NB4 (cell line): ENCODE measurements at regions not wholly inside any gene's neighbourhood (a gene's known extent, or its start where the extent isn't known, plus 50 kb on each side); places are given as distances from the start of the nearest gene placed in this dataset.

ENCODE experiments used
- DNase-seq: peaks from one replicate; pipeline ENCODE4 v3.0.0; 2010; ENCODE audit warnings: low read depth
- H3K4me3 ChIP-seq: one replicate; pipeline ENCODE4 v1.5.1; 2011; ENCODE audit warnings: mild to moderate bottlenecking, low read depth, low read length, moderate library complexity
- MYC ChIP-seq: IDR thresholded peaks from 2 replicates; pipeline ENCODE4 v1.6.1; 2011; ENCODE audit warnings: low read depth, low read length
- POLR2A ChIP-seq: IDR thresholded peaks from 2 replicates; pipeline ENCODE4 v1.6.1; 2011; ENCODE audit warnings: mild to moderate bottlenecking; ENCODE audit not compliant: insufficient read length; ENCODE audit errors: extremely low read depth
- TF ChIP-seq, protein P1 (sequence below): IDR thresholded peaks from one replicate; pipeline ENCODE4 v1.5.1; 2012; ENCODE audit warnings: low read depth, low read length
- TF ChIP-seq, protein P2 (sequence below): IDR thresholded peaks from 2 replicates; pipeline ENCODE4 v1.6.1; 2011; ENCODE audit warnings: low read depth, low read length

DNA sequence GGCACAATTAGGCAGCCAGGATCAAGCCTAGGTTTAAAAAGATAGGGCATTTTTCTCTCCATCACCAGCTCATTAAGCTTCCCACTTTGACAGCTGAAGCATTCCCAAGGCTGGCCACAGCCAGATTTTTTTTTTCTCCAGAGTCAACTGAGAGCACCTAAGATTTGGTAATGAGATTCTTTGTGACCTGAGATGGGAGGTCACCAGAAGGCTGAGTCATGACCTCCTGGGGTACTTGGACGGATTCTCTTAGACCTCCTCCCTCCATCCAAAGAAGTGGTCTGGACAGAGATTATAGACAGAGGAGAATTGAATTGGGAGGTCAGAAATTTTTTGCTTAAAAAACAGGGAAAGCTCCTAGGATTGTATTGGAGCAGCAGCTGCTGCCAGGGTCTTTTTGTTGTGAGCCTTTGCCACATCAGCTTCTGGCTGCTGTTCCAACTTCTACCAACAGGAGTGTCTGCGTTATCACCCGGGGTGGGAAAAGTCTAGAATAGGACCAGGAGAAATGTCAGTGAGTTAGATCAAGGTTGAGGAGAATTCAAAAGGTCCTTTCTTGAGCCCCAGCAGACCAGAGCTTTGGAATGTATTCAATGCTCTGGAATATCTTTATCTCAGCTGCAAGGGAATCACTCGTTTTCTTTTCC is 221.2 kb upstream of the N4BP1 start:
- no peak overlapping the region for H3K4me3 ChIP-seq
- TF ChIP-seq, protein P1, sequence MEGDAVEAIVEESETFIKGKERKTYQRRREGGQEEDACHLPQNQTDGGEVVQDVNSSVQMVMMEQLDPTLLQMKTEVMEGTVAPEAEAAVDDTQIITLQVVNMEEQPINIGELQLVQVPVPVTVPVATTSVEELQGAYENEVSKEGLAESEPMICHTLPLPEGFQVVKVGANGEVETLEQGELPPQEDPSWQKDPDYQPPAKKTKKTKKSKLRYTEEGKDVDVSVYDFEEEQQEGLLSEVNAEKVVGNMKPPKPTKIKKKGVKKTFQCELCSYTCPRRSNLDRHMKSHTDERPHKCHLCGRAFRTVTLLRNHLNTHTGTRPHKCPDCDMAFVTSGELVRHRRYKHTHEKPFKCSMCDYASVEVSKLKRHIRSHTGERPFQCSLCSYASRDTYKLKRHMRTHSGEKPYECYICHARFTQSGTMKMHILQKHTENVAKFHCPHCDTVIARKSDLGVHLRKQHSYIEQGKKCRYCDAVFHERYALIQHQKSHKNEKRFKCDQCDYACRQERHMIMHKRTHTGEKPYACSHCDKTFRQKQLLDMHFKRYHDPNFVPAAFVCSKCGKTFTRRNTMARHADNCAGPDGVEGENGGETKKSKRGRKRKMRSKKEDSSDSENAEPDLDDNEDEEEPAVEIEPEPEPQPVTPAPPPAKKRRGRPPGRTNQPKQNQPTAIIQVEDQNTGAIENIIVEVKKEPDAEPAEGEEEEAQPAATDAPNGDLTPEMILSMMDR, result peak; percentile 39
- TF ChIP-seq MYC, result no peak
- TF ChIP-seq POLR2A, result no peak
- peak; percentile 9 for DNase-seq

DNA sequence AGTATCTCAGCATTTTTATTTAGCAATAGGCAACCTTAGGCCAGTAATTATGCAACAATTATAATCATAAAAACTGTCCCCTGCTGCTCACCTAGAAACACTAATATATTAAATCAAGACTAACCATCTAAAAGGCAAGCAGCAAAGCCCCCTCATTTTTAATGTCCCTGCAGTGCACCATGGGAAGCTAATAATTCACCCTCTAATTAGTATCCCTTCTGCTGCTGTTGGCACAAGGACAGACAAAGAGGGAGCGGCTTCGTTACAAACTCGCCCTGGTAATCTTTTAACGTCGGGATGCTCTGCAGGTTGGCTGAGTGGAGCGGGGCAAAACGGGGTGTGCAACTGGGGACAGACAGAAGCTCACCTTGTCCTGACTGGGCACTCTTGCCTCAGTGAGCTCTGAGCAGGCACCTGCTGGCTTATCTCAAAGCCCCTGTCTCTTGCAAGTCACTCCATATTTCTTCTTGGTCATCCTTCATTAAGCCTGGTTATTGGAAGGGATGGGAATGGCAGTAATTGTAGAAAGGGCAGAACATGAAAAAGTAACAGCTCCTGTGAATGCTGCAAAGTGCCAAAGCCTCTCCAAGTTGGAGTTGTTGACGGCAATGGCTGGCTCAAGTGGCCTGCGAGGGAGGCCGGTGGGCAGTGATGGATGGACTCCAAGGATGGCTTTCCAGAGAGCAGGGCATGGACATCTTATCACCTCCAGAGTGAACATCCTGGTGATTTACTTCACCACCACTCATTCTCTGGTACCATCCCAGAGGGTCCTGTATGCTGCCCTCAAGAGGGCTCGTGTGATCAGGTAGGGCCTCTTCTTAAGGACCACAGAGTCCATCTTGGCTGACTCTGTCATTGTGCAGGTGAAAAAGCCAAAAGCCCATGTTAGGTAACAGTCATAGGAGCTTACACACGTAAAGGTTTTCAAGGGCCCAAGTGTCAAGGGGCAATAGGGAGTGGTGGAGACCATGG is 219.6 kb upstream of the N4BP1 start:
- TF ChIP-seq, protein P1, result no peak
- TF ChIP-seq POLR2A, result no peak
- TF ChIP-seq, protein P2, sequence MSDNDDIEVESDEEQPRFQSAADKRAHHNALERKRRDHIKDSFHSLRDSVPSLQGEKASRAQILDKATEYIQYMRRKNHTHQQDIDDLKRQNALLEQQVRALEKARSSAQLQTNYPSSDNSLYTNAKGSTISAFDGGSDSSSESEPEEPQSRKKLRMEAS, result no peak
- no peak for TF ChIP-seq MYC
- DNase-seq, result no peak
- no peak overlapping the region for H3K4me3 ChIP-seq

DNA sequence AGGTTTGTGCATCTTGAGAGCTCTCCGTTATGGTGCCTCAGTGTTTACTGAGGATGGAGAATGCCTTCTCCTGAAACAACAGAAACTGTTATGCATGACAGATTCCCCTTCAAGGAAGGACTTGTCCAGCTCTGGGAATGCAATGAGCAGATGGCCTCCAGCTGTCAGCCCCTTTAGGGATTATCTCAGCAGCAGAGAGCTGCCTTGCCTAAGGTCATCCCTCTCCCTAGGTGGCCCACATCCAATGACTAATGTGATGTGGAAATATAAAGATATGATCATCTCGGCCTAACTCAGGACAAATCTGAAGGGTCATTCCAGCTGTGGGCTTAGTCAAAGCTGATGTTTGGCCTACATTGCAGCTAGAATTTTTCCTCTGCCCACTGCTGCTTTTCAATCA is 214.3 kb upstream of the N4BP1 start:
- DNase-seq, result no peak
- no peak overlapping the region for H3K4me3 ChIP-seq

DNA sequence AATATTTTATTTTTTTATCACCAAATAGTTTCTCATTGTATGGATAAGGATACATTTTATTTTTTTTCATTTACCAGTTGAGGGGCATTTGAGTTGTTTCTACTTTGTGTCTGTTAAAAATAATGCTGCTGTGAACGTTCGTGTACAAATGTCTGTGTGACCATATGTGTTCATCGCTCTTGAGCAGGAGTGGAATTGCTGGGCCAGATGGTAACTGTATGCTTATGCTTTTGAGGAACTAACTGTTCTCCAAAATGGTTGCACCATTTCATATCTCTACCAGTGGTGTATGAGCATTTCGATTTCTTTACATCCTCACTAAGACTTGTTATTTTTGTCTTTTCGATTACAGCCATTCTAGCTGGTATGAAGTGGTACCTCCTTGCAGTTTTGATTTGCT is 212.5 kb upstream of the N4BP1 start:
- no peak for DNase-seq
- TF ChIP-seq, protein P2, result no peak
- TF ChIP-seq MYC (no peak), POLR2A (no peak)
- TF ChIP-seq, protein P1, result no peak
- no peak overlapping the region for H3K4me3 ChIP-seq

More for the DNA sequence above, 214.3 kb upstream of the N4BP1 start:
- TF ChIP-seq MYC, result no peak
- TF ChIP-seq, protein P2, result no peak

DNA sequence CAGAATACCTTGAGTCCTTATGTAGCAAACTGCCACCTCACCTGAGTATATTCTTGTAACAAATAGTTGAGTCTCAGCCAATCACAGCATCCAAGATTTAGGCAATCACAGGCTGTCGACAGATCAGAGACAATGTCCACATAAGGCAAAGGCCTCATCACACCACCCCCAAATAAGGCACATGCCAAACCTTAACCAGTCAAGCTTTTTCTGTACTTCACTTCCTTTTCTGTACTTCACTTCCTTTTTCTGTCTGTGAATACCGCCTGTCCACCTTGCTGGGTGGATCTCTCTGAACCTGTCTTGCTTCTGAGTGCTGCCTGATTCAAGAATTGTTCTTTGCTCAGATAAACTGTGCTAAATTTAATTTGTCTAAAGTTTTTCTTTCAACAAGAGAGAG is 210.4 kb upstream of the N4BP1 start:
- no peak overlapping the region for H3K4me3 ChIP-seq
- peak; percentile 9 for DNase-seq
- no peak for TF ChIP-seq MYC
- TF ChIP-seq, protein P1, result no peak
- TF ChIP-seq, protein P2, result no peak
- TF ChIP-seq POLR2A, result no peak

DNA sequence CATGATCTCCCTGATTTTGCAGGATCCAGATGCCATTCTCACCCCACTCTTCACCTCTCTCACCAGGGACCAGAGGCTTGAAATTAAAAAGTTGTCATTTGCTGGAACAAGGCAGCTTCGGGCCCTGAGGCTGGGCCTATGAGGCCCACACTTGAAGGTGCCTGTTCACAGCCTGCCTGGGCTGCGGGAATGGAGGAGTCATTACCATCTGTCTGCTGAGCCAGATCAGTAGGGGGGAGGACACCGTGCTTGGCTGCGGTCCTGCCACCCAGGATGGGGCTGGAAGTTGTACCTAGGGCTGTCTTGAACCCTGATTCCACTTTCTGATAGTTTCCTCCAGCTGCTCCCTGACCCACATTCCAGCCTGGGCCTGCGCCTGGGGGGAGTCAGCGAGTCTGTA is 208.3 kb upstream of the N4BP1 start:
- DNase-seq, result no peak
- TF ChIP-seq, protein P2, result no peak

More for the DNA sequence above, 208.3 kb upstream of the N4BP1 start:
- no peak overlapping the region for H3K4me3 ChIP-seq
